HG03378 (cell line): ENCODE measurements at regions not wholly inside any gene's neighbourhood (a gene's known extent, or its start where the extent isn't known, plus 50 kb on each side); places are given as distances from the start of the nearest gene placed in this dataset.

Source experiments
- ATAC-seq: cut with Tn5 transposase; IDR thresholded peaks from one replicate; pipeline ENCODE4 v1.9.1; 2021; ENCODE audit warnings: mild to moderate bottlenecking, moderate library complexity; ENCODE audit not compliant: unreplicated experiment

DNA sequence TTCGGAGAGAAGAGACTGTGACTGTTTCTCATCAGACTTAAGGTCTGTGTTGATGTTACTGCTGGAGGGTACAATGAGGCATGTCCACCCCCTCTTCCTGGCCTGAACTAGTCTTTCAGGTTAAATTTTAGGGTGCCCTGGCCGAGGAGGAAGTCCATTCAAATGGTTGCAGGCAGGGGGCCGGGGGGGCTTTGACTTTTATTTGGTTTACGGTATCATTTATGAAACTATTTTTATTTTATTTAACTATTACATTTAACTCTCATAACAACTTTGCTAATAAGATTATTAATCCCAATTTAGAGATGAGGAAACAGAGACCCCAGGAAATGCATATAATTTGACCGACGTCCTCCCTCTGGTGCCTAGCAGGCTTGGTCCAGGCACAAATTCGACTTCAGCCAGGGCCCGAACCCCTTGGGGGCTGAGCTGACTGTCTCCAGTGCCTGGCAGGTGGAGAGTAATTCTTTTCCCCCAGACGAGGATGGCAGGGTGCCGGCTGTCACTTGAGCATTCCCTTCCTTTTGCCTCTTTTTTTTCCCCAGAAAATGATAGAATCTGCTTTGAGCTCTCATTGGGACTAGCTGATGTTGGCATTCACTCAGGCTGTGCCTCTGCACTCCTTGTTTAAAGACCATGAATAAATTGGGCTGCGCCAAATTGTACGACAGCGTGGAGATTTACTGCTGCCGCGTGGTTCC, 255.3 kb upstream of the SALL3 start:
- no peak for ATAC-seq

DNA sequence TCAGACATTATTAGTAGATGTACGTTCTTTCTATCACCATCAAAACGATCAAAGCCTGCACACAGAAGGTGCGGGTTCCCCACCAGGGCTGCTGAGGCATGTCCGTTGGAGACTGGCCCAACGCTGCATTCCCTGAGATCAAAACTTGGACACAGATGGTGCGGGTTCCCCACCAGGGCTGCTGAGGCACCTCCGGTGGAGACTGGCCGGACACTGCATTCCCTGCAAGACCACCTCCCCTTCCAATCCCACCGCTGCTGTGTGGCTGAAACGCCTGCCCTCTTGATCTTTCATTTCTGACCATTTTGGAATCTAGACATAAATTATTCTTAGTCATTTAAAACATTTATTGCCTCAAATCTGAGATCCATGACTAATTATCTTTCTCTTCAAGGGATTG, 254.2 kb upstream of the SALL3 start:
- no peak for ATAC-seq

DNA sequence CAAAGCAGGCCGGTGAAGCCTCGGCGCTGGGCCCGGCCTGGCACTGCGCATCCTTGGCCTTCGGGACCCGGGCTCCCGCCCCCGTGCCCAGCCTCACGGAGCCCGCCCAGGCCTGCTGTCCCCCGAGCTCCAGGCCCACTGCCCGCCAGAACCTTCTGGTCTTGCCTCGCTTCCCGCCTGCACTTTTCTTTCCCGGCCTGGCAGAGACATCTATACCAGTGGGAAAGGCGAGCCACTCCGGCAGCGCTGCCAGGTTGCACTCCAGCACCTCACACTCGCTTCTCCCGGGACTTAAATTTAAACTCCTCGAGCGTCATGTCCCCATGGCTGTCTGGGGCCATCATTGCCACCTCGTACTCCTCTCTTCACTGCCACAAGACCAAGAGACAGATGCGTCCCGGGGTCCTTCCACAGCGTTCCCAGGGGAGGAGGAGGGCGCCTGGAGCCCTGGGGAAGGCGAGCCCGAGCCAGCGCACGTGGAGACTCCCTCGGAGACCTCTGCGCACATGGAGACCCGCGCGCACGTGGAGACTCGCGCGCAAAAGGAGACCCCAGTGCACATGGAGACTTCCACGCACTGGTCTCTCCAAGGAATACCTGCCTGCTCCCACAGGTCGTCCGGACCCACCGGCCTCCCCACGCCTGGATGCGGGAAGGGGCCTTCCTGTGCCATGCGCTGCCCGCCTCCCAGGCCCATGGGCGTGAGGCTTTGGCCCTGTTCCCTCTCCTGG, 253.1 kb upstream of the SALL3 start:
- no peak for ATAC-seq

DNA sequence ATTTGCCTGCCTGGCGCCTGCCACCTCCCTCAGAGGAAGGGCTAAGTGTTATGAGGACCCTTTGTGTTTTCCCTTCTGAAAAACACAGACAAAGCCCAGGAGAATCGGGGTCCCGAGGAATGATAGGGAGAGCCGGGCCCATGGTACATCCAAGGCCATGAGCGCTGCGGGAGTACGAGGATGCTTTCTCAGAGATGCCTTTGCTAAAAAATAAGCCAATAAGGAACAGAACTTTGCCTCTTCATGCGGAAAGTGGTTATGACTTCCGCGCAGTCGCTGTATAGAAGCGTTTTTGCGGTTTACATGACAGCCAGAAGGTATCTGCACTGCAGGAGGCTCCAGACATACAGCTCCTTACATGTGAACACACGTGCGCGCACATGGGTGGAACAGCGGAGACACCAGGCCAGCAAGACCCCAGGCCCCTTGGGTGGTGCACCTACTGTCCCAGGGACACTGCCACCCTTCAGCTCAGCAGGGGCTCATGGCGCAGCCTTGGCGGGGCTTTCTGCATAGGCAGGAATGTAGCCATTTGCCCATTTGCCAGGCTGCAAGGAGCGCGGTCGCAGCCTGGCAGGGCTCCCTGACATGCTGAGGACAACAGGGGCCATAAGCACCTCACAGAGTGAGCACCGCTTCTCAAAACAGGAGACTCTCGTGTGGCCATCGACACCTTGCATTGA, 252.4 kb upstream of the SALL3 start:
- no peak for ATAC-seq

DNA sequence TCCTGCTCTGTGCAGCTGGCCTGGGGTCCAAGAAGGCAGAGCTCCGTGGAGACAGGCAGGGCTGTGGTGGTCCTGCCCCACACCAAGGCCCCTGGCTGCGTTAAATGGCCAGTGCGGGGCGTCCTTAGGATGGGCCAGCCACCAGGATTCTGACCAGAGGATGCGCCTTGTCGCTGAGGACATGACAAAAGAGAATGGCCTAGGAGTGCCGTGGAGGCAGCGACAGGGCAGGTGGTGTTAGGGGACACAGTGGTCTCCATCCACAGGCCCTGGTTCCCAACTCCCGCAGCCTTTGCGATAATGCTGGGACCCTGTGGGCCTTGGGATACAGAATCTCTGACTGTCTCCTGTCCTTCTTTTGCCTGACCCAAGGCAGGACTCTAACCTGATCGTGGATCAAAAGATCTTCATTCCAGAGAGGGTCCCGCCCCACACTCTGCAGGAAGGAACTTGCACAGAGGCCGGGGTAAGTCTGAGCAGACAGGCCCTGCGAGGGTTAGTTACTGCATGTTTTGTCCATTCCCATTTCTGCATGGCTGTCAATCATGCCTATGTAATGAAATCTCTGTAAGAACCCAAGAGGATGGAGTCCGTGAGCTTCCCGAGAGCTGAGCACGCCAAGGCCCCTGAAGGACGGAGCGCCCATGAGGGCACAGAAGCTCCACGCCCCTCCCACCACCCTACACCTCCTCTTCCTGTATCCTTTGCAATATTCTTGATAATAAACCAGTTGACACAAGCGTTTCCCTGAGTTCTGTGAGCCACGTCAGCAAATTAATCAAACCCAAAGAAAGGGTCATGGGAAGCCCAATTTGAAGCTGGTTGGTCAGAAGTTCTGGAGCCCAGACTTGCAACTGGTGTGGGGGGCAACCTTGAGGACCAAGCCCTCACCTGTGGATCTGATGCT, 251.5 kb upstream of the SALL3 start:
- ATAC-seq = no peak

DNA sequence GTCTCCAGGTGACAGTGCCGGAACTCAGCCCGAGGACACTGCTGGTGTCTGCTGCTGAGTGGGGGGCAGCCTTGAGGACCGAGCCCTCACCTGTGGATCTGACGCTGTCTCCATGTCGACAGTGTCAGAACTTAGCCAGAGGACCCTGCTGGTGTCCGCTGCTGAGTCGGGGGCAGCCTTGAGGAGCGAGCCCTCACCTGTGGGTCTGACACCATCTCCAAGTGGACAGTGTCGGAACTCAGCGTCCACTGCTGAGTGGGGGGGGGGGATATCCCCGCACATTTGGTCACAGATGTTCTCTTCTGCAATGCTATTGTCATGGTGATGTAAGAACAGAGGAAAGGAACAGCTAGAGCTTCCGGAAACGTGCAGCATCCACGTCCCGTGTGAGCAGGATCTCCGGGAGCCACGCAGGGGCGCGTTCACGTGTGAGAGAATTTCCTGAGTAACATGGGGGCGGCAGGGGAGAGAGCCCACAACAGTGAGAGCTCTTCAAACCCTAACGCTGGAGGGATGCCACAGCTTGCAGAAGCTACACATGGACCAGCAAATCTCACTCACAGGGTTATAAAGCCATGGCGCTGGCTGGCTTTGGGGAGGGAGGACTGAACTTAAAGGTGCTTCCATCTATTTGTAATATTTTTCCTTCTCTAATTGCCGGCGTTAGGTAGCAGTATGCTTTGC, 250.7 kb upstream of the SALL3 start:
- no peak for ATAC-seq

DNA sequence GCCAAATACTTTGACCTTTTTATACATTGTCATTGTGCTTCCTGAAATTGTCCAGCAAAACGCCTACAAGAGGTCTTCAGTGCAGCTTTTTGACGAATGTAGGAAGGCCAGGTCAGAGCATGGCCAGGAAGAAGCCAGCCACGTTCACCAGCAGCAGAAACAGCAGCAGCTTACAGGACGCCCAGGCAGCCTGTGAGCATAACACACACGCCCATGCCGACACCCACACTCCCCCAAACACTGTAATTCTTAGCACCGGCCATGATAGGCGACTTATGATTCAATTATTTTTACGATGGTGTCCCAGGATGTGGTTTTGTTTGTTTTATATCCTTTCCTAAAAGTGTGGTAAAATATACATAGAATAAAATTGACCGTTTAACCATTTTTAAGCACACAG, 249.1 kb upstream of the SALL3 start:
- ATAC-seq = no peak

DNA sequence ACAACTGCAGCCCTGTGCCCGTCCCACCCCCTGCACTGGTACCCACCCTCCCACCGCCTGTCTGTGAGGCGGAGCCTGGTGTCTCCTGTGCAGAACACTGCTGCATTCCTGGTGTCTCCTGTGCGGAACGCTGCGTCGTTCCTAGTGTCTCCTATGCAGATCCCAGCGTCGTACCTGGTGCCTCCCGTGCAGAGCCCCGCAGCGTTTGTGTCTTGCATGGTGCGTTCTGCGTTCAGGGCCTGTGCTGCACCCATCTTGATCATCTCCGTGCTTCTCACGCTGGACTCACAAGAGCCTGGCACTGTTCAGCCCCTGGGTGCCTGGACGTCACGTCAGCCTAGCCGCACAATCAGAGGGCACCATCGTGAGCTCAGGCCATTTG, 248.6 kb upstream of the SALL3 start:
- ATAC-seq = no peak

DNA sequence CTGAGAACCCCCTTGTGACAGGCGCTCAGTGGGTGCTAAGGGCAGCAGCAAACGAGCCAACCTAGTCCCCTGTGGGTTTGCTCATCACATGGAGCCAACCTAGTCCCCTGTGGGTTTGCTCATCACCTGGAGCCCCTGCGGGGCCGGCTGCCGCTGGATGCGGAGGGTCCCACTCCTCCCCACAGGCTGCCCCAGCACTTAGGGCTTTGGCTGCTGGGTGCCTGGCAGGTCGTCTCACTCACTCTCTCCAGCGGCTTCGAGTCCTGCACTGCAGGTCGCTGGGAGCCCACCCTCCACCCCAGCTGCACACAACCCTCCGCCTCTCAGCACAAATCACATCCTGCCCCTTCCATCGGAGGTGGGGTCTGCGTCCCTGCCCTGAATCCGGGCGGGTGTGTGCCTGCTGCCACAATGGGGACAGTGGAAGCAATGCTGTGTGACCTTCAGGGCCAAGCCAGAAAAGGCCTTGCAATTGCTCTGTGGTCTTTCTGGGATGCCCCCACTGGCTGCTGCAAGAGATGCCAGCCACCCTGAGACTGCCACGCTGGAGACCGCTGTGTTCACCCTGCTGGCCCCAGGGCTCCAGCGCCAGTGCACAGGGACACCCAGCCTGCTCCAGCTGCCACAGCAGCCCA, 248.1 kb upstream of the SALL3 start:
- ATAC-seq = no peak

DNA sequence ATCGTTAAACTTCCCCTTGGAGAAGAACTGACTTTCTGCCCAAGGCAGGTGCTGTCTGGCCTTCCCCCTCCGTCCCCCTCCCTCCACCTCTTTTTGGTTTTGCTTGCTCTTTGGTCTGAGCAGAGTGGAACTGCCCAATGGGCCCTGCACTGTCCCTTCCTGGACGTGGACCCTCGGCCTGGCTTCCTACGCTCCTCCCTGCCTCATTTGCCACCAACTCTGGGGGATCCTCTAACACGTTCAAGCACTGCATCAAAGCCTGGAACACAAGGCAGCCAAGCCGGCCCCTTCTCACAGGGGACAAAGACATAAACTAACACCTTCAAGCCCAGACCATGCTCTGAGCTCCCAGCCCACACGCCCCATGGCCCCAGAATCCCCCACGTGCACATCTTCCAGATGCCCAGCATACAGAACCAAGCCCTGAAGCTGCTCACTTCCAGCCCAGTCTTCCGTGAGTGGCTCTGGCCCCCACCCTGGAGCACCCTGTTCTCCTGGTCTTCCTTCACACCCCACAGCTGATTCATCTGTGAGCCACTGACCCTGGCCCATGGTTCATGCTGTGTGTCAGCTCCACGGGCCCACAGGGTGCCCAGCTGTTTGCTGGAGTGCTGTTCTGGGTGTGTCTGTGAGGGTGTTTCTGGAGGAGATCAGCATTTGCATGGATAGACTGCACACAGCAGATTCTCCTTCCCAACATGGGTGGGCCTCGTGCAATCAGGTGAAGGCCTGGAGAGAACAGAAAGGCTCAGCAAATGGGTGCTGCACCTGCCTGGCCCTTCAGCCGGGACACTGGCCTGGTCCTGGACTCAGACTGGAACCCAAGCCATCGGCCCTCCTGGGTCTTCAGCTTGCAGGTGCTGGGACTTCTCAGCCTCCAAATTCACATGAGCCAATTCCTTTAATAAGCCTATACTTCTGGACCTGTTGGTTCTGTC, 247.1 kb upstream of the SALL3 start:
- no peak for ATAC-seq

DNA sequence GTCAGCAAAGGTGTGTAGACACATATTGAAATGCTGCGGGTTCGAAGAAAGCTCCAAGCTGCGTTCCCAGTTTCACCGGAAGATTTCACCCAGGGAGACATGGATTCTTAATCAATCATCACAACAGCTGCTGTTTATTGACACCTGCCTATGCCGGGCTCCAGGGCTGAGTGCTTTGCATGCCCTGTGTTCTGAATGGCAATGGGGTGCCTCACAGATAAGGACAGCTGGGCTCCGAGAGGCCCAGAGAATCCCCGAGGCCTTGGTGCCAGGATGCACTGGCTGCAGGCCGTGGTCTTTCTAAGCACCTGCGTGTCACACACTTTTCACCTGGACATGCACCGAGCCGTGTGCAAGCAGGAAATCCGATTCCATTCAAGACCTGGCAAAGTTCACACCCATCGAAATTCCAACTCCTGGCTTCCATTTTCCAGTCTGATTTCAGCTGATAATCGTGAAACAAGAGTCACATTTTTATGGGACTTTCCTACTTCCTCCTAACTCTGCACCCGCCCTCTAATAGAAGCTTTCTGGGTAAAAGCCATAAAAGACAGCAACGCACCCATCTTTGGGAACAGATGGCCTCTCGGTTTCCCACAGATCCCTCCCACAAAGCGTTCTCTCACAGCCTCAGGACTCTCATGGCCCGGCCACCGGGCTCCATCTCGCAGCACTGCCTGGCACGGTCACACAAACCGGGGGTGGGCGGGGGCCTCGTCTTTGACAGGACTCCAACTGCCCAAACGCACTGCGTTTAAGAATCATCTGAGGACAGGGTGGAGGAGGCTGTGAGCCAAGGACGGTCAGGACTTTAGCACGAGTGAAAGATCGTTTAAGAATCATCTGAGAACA, 245.6 kb upstream of the SALL3 start:
- ATAC-seq = no peak

DNA sequence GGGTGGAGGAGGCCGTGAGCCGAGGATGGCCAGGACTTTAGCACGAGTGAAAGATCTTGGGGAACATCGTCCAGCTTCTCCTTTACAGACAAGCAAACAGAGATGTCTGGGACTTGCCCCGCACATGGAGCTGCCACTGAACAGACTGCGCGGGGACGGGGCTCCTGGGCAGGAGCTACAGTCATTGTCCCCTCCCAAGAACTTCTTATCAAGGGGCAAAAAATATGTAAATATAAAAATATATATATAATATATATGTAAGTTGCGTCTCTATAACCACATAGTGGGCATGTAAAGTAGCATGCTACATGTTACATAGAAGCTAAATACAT, 245.0 kb upstream of the SALL3 start:
- no peak for ATAC-seq

DNA sequence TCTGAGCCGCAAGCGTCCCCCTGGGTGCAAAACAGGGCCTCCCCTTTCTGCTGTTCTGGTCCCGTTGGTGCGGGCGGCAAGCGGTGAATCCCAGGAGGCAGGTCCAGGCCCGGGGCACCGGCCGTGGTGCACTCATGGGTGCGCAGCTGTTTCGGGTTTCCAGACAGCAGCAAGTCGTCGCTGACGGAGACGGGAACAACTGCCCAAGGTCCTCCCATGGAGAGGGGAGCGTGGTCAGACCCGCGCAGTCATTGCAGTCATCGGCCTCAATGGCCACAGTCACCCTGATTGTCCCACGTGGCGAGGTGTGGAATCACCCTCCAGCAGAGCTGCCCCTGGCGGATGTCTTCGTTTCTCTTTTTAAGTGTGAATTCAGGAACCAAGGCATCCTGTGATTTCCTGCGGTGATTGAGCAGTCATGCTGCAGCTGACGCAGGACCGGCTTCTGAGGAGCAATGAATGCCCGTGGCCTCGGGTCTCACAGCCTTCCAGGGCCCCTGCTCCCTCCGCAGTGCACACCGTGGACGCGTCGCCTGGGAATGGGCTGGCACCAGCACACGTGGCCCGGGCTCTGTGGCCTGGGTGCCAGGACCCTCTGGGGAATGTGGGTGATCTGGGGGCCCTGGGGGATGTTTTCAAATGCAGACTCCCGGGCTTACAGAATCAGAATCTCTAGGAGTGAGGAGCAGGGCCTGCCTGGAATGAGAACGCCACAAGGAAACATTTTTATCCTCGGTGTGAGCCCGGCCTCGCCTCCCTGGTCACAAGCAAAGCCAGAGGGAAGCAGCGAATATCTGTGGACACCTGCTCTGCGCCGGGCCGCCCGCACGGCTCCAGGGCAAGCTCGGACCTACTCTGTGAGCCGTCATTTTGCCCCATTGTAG, 244.2 kb upstream of the SALL3 start:
- no peak for ATAC-seq

DNA sequence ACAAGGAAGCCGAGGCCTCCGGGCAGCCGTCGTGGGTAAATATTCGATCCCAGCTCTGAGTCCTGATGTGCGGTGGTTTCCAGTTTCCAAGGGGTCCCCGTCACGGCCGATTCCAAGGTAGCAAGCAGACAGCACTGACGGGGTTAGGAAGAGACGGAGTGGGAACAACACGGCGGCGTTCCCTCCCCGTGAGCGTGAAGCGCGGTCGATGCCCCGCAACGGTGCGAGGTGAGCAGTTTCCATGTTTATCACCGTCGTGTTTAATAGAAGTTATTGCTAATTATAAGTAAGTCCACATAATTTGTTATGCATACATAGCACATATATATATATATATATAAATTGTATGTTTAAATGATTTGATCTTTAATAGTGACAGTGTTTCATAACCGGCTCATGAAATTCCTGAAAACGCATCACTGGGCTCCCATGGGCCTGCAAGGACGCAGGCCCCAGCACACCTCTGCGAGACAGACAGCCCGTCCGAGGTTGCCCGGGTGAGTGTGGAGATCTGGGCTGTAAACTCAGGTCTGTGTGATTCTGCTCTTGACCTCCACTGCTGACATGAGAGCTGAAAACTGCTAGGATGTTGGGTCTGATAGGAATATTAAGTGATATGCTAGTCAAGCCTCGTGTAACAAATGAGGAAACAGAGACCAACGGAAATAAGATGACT, 243.5 kb upstream of the SALL3 start:
- no peak for ATAC-seq

DNA sequence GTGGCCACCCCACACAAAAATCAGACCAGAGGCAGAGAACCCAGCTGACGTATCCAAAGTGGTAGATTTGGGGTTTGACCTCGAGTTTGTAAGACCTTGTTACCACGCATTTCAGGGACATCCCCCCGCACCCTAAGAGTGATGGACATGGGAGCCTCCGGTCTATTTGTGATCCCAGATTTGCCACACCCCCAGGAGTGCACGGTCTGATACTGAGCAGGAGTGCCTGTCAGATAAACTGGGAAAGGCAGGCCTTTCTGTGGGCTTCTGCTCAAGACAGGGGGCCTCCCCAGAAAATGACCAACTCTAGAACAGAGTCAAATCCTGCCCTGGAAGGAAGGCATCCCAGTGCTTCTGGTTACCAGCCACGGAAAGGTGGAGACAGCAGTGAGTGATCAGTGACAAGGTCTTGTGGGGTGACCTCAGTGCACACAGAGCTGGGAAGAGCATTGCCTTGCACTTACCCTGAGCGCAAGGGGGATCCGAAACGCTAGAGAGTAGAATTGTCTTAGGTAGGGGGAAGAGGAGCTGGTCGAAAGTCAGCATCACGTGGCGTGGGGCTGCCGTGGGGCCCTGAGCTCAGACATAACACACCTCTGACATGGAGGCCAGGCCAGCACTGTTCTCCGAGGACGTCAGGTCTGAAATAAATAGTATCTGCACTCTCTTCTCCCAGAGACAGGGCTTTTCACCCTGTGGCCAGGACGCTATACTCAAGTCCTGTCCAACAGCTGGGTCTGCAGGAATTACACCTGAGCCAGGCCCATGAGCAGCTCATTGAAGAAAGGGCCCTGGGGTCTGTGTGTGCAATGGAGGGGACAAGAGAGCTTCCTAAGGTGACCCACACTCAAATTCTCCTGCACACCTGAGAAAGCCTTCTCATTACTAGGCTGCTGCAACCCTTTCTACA, 242.4 kb upstream of the SALL3 start:
- ATAC-seq = no peak
